Left lung (tissue), 4 donors: ENCODE measurements at regions not wholly inside any gene's neighbourhood (a gene's known extent, or its start where the extent isn't known, plus 50 kb on each side); places are given as distances from the start of the nearest gene placed in this dataset.

Experiments
- ATAC-seq: fragments of 200-7000 bp; cut with Tn5 transposase; one replicate; pipeline ENCODE4 v1.9.1; 2020; ENCODE audit warnings: moderate library complexity
- DNase-seq, 4 donors: peaks; one replicate each; pipeline ENCODE4 v3.0.0-alpha.2; 2013 to 2020
- H3K27ac ChIP-seq, 2 donors: fragments of 200-600 bp; sonication (generic) in 1 of 2; one replicate each; pipeline versions ENCODE4 v1.5.0 to v1.8.0; 2020 to 2021
- H3K27me3 ChIP-seq, 2 donors: fragments of 200-600 bp; sonication (generic) in 1 of 2; one replicate each; pipeline versions ENCODE4 v1.5.0 to v1.8.0; 2020 to 2021
- H3K36me3 ChIP-seq, 2 donors: fragments of 200-600 bp; sonication (generic) in 1 of 2; one replicate each; pipeline versions ENCODE4 v1.5.0 to v1.8.0; 2020 to 2021
- H3K4me1 ChIP-seq, 2 donors: fragments of 200-600 bp; one replicate each; pipeline ENCODE4 v1.8.0; 2021
- H3K4me3 ChIP-seq, 2 donors: fragments of 200-600 bp; sonication (generic) in 1 of 2; one replicate each; pipeline versions ENCODE4 v1.5.0 to v1.8.0; 2020 to 2021; ENCODE audit warnings: mild to moderate bottlenecking in 1 of 2
- H3K9me3 ChIP-seq, 2 donors: fragments of 200-600 bp; sonication (generic) in 1 of 2; one replicate each; pipeline versions ENCODE4 v1.5.0 to v1.8.0; 2020 to 2021
- CTCF ChIP-seq, 2 donors: fragments of 200-600 bp; sonication (generic) in 1 of 2; IDR thresholded peaks; one replicate each; pipeline versions ENCODE4 v1.5.0 to v1.8.0; 2021; ENCODE audit warnings: antibody characterized with exemption in 2 of 2
- intact Hi-C, 2 donors: fragments of 100-400 bp; cut with DNase I; formaldehyde crosslinking; loops; one replicate each; pipeline versions ENCODE4 v1.11.2 to v1.14.2; 2022
- donor health status: DM: no; HTN: yes; CAD: no.
- donor health status: DM: no; HTN: no; CAD: no.

- no peak overlapping the region for H3K27ac ChIP-seq
- H3K9me3 ChIP-seq: no peaks in the 10 kb centered on the region
- H3K27me3 ChIP-seq: peaks cover 0 to 14% of the 10 kb centered on the region in 2 donors
- peak; percentile 9 for ATAC-seq
- peaks cover 7 to 48% of the 10 kb centered on the region in 2 donors for H3K4me1 ChIP-seq
- H3K36me3 ChIP-seq: no peaks in the 10 kb centered on the region
- no peak for TF ChIP-seq CTCF (IDR thresholded peaks at IDR 0.05)
- no peak for DNase-seq
- H3K4me3 ChIP-seq: no peak overlapping the region
- intact Hi-C loops: loop anchor here in 1 of 2 donors (5.0 kb wide), 1 partner anchor 120 kb away; no protein-coding TSS in a partner anchor
Measured at GRCh38 chr6:157757430-157758403, 65.3 kb upstream of the SNX9 start.

- intact Hi-C loops: loop anchor here in 1 of 2 donors (5.0 kb wide), 1 partner anchor 119 kb away; no protein-coding TSS in a partner anchor
- no peak overlapping the region for H3K27ac ChIP-seq
- peaks cover 16 to 57% of the 10 kb centered on the region in 2 donors for H3K4me1 ChIP-seq
- ATAC-seq (no peak), DNase-seq (no peak)
- TF ChIP-seq CTCF (IDR thresholded peaks at IDR 0.05): no peak
- peaks cover 0 to 14% of the 10 kb centered on the region in 2 donors for H3K27me3 ChIP-seq
- no peaks in the 10 kb centered on the region for H3K36me3 ChIP-seq
- H3K4me3 ChIP-seq: no peak overlapping the region
- no peaks in the 10 kb centered on the region for H3K9me3 ChIP-seq
Measured at GRCh38 chr6:157758516-157759023, 64.5 kb upstream of the SNX9 start.

- DNase-seq: no peak
- Histone ChIP-seq H3K4me1 (peaks cover 21 to 61% of the 10 kb centered on the region in 2 donors), H3K27me3 (peaks cover 0 to 14% of the 10 kb centered on the region in 2 donors), H3K9me3 (no peaks in the 10 kb centered on the region), H3K27ac (no peak overlapping the region), H3K4me3 (no peak overlapping the region), H3K36me3 (no peaks in the 10 kb centered on the region)
- no peak for TF ChIP-seq CTCF (IDR thresholded peaks at IDR 0.05)
- intact Hi-C loops: loop anchor here in 1 of 2 donors (5.0 kb wide), 1 partner anchor 118 kb away; no protein-coding TSS in a partner anchor
- no peak for ATAC-seq
Measured at GRCh38 chr6:157759028-157759427, 64.0 kb upstream of the SNX9 start.

- DNase-seq (no peak), ATAC-seq (no peak)
- Histone ChIP-seq H3K27ac (peak overlapping the region in 1 of 2 donors; percentile 74), H3K36me3 (no peaks in the 10 kb centered on the region), H3K4me1 (peaks cover 24 to 72% of the 10 kb centered on the region in 2 donors), H3K27me3 (peaks cover 0 to 11% of the 10 kb centered on the region in 2 donors), H3K4me3 (no peak overlapping the region), H3K9me3 (no peaks in the 10 kb centered on the region)
- intact Hi-C loops: loop anchor here in 1 of 2 donors (10.0 kb wide), 1 partner anchor 315 kb away; no protein-coding TSS in a partner anchor
- TF ChIP-seq CTCF (IDR thresholded peaks at IDR 0.05): no peak
Measured at GRCh38 chr6:157760137-157760536, 62.9 kb upstream of the SNX9 start.
